ENCODE measurements at regions not wholly inside any gene's neighbourhood (a gene's known extent, or its start where the extent isn't known, plus 50 kb on each side); places are given as distances from the start of the nearest gene placed in this dataset.

- no peaks in the 10 kb centered on the region for H3K4me1 ChIP-seq (ENCODE audit: control insufficient read depth, insufficient read depth, low read length)
- H4K91ac ChIP-seq (ENCODE audit: insufficient read depth, low read depth, low read length) = no peak overlapping the region
- H3K27me3 ChIP-seq (ENCODE audit: control insufficient read depth, insufficient read depth, low read length) = peaks cover 20% of the 10 kb centered on the region
- TF ChIP-seq ELK1 (IDR thresholded peaks at IDR 0.05; ENCODE audit: borderline replicate concordance, low read depth, low read length) (no peak), POLR2A (IDR thresholded peaks at IDR 0.05; ENCODE audit: low read depth, low read length) (no peak), CEBPB (IDR thresholded peaks at IDR 0.05; ENCODE audit: low read depth, low read length) (no peak), MXI1 (IDR thresholded peaks at IDR 0.05; ENCODE audit: borderline replicate concordance, low read depth, low read length) (no peak)
- TF ChIP-seq, protein P1, sequence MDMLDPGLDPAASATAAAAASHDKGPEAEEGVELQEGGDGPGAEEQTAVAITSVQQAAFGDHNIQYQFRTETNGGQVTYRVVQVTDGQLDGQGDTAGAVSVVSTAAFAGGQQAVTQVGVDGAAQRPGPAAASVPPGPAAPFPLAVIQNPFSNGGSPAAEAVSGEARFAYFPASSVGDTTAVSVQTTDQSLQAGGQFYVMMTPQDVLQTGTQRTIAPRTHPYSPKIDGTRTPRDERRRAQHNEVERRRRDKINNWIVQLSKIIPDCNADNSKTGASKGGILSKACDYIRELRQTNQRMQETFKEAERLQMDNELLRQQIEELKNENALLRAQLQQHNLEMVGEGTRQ (IDR thresholded peaks at IDR 0.05; ENCODE audit: low read depth, low read length) = no peak
- no peak overlapping the region for H3K56ac ChIP-seq (ENCODE audit: extremely low read depth, insufficient read depth, low read length)
- H3K23ac ChIP-seq (ENCODE audit: low read depth, low read length) = no peak overlapping the region
- no peaks in the 10 kb centered on the region for H3K9me3 ChIP-seq (ENCODE audit: control insufficient read depth, insufficient read depth, low read length)
- no peak overlapping the region for H3K4me3 ChIP-seq (ENCODE audit: insufficient read depth, low read depth, low read length)
- H3K79me1 ChIP-seq (ENCODE audit: low read depth in 1 of 2, low read length in 2 of 2) = no peaks in the 10 kb centered on the region
- H2AFZ ChIP-seq (replicated peaks; ENCODE audit: low read length, poor library complexity) = no peak overlapping the region
- POLR2A ChIA-PET (ENCODE audit: unreplicated experiment) = no interaction called here
- no peak overlapping the region for H4K8ac ChIP-seq (ENCODE audit: low read depth in 2 of 2, low read length in 2 of 2)
- H4K20me1 ChIP-seq (ENCODE audit: insufficient read depth, low read length) = no peaks in the 10 kb centered on the region
- H3K36me3 ChIP-seq (ENCODE audit: control insufficient read depth, insufficient read depth, low read length) = no peaks in the 10 kb centered on the region
- no peak overlapping the region for H3K4ac ChIP-seq (ENCODE audit: low read depth, low read length)
- H2AK5ac ChIP-seq (ENCODE audit: low read depth, low read length) = no peak overlapping the region
- CTCF ChIA-PET = interaction anchor here (0.6 kb wide), 2 partner anchors 881 to 1565 kb away, joined by 4 to 6 read pairs; no protein-coding TSS in a partner anchor
- H2BK20ac ChIP-seq (ENCODE audit: low read depth, low read length) = no peak overlapping the region
- 72% methylated on average over 5 of the region's 17 CpGs; no CpG with 5 or more reads in 1 of the 2 experiments for WGBS, 2 experiments (ENCODE audit: extremely low coverage in 2 of 2, insufficient read length in 1 of 2)
- no peak overlapping the region for H2BK15ac ChIP-seq (ENCODE audit: low read depth, low read length)
- no peak overlapping the region for H2AK9ac ChIP-seq (replicated peaks; ENCODE audit: low read depth, low read length, poor library complexity)
- intact Hi-C loops (cut with micrococcal nuclease) (no loop called here), dilution Hi-C loops (cut with HindIII; ENCODE audit: low sequenced_read_pairs, unreplicated experiment) (no loop called here), in situ Hi-C loops (cut with MboI; ENCODE audit: low sequenced_read_pairs) (no loop called here)
- H3K9me1 ChIP-seq (ENCODE audit: insufficient read depth, low read length) = no peaks in the 10 kb centered on the region
- no peak overlapping the region for H2BK120ac ChIP-seq (ENCODE audit: low read depth, low read length)
- H4K5ac ChIP-seq (ENCODE audit: low read depth, low read length) = no peak overlapping the region
- H3K27ac ChIP-seq (ENCODE audit: insufficient read depth, low read length) = no peak overlapping the region
- no peak overlapping the region for H3K18ac ChIP-seq (ENCODE audit: low read depth, low read length)
- DNase-seq = no peak
- no peak overlapping the region for H2BK5ac ChIP-seq (ENCODE audit: low read depth, low read length, poor library complexity, severe bottlenecking)
- no peak overlapping the region for H3K9ac ChIP-seq (ENCODE audit: low read depth, low read length)
- ATAC-seq (ENCODE audit: low read depth) = no peak
- no peak overlapping the region for H3K4me2 ChIP-seq (ENCODE audit: low read depth, low read length)
- H3K14ac ChIP-seq (replicated peaks; ENCODE audit: low read depth, low read length) = no peak overlapping the region
- BruUV-seq (replicated peaks) = no TSS peak
Measured at GRCh38 chr3:72109327-72110259, 324.6 kb upstream of the PROK2 start.

All from IMR-90 (cell line).